HCT116 (cell line): ENCODE measurements at regions not wholly inside any gene's neighbourhood (a gene's known extent, or its start where the extent isn't known, plus 50 kb on each side); places are given as distances from the start of the nearest gene placed in this dataset.

ENCODE experiments used
- ATAC-seq: fragments of 200-7000 bp; cut with Tn5 transposase; 2 replicates; pipeline ENCODE4 v1.9.1; 2020; ENCODE audit warnings: mild to moderate bottlenecking, moderate library complexity
- BruUV-seq: library from RNA; stranded (reverse); fragments of 400-500 nt; replicated peaks from 2 replicates; lab custom pipeline; 2021; lab: Mats Ljungman, UMichigan
- CTCF ChIA-PET: fragments of 300-600 bp; sonication (Branson Sonifier 250); formaldehyde crosslinking; loops from one replicate; lab custom pipeline; 2021; ENCODE audit warnings: antibody characterized with exemption; lab: Charles Lee
- POLR2A ChIA-PET: fragments of 300-600, 350-600 bp; sonication (Branson Sonifier 250); formaldehyde crosslinking; loops from one replicate; lab custom pipeline; 2021; ENCODE audit warnings: antibody characterized with exemption; lab: Charles Lee
- RAD21 ChIA-PET, 2 experiments: fragments of 300-600 bp; sonication (Branson Sonifier 250); formaldehyde crosslinking; loops; one replicate each; lab custom pipeline; 2023; ENCODE audit warnings: low total read pairs in 2 of 2; ENCODE audit not compliant: uncharacterized antibody in 2 of 2, unreplicated experiment in 2 of 2, low non-redundant PET in 1 of 2; lab: Charles Lee
- DNase-seq: peaks from one replicate; pipeline ENCODE4 v3.0.0-alpha.2; 2010; ENCODE audit warnings: low read depth, low spot score
- H2AFZ ChIP-seq: fragments of 200-600 bp; shearing (Covaris generic), sonication (generic); 2 replicates; pipeline ENCODE4 v1.6.1; 2017; ENCODE audit warnings: low read depth, mixed run types, mixed read lengths, antibody characterized with exemption, low read length; ENCODE audit not compliant: poor library complexity, severe bottlenecking
- H3K27ac ChIP-seq: 2 replicates; pipeline ENCODE4 v1.5.1; 2012; ENCODE audit warnings: low read depth, low read length
- H3K27me3 ChIP-seq: fragments of 200-600 bp; sonication (generic); 2 replicates; pipeline ENCODE4 v1.6.1; 2016; ENCODE audit warnings: mixed run types, low read length, mixed read lengths; ENCODE audit not compliant: insufficient read depth
- H3K36me3 ChIP-seq, 2 experiments: fragments of 200-500 bp in 1 of 2; fragments of 200-600 bp in 1 of 2; sonication (Bioruptor generic) in 1 of 2; sonication (generic) in 1 of 2; 2 replicates each; pipeline versions ENCODE4 v1.5.1 to v1.6.1; 2014 to 2016; ENCODE audit warnings: low read length in 2 of 2, inconsistent platforms in 1 of 2, mixed read lengths in 1 of 2, mixed run types in 1 of 2; ENCODE audit not compliant: insufficient read depth in 2 of 2, control insufficient read depth in 1 of 2
- H3K4me1 ChIP-seq, 2 experiments: fragments of 200-600 bp in 1 of 2; sonication (generic) in 1 of 2; 2 replicates each; pipeline versions ENCODE4 v1.5.1 to v1.6.1; 2012 to 2017; ENCODE audit warnings: low read length in 2 of 2, inconsistent platforms in 1 of 2, mild to moderate bottlenecking in 1 of 2, mixed read lengths in 1 of 2, mixed run types in 1 of 2, moderate library complexity in 1 of 2; ENCODE audit not compliant: insufficient read depth in 2 of 2, control insufficient read depth in 1 of 2
- H3K4me2 ChIP-seq: fragments of 200-600 bp; sonication (generic); 2 replicates; pipeline ENCODE4 v1.6.1; 2017; ENCODE audit warnings: mixed run types, low read length, mixed read lengths
- H3K4me3 ChIP-seq, 2 experiments: fragments of 200-600 bp in 1 of 2; sonication (generic) in 1 of 2; replicated peaks in 1 of 2; 2 replicates each; pipeline ENCODE4 v1.5.1; 2011 to 2016; ENCODE audit warnings: low read length in 2 of 2, control low read depth in 1 of 2, low read depth in 1 of 2, mild to moderate bottlenecking in 1 of 2, mixed read lengths in 1 of 2, mixed run types in 1 of 2
- H3K79me2 ChIP-seq: fragments of 200-600 bp; sonication (generic); 2 replicates; pipeline ENCODE4 v1.6.1; 2017; ENCODE audit warnings: mild to moderate bottlenecking, mixed run types, low read length, moderate library complexity, mixed read lengths; ENCODE audit not compliant: insufficient read depth
- H3K9ac ChIP-seq: fragments of 200-600 bp; sonication (generic); 2 replicates; pipeline ENCODE4 v1.6.1; 2016; ENCODE audit warnings: low read length, mixed read lengths
- H3K9me2 ChIP-seq: fragments of 200-600 bp; sonication (generic), shearing (Covaris generic); 2 replicates; pipeline ENCODE4 v1.6.1; 2017; ENCODE audit warnings: mixed run types, mild to moderate bottlenecking, moderate library complexity; ENCODE audit not compliant: insufficient read depth
- H3K9me3 ChIP-seq, 2 experiments: fragments of 200-500 bp in 1 of 2; fragments of 200-600 bp in 1 of 2; sonication (Bioruptor generic) in 1 of 2; sonication (generic) in 1 of 2; 2 replicates each; pipeline ENCODE4 v1.6.1; 2014 to 2017; ENCODE audit warnings: low read length in 2 of 2, mixed read lengths in 2 of 2, inconsistent platforms in 1 of 2, low read depth in 1 of 2, mild to moderate bottlenecking in 1 of 2, mixed run types in 1 of 2, moderate library complexity in 1 of 2; ENCODE audit not compliant: control insufficient read depth in 1 of 2, insufficient read depth in 1 of 2
- H4K20me1 ChIP-seq: fragments of 200-600 bp; sonication (generic), shearing (Covaris generic); 2 replicates; pipeline ENCODE4 v1.6.1; 2017; ENCODE audit warnings: mixed run types, mild to moderate bottlenecking, moderate library complexity; ENCODE audit not compliant: insufficient read depth
- ATF3 ChIP-seq: IDR thresholded peaks from 2 replicates; pipeline ENCODE4 v1.6.1; 2012
- CBX3 ChIP-seq: IDR thresholded peaks from 2 replicates; pipeline ENCODE4 v1.6.1; 2012; ENCODE audit warnings: low read depth
- CTCF ChIP-seq, 3 experiments: fragments of 200-600 bp in 1 of 3; sonication (generic) in 1 of 3; IDR thresholded peaks in 2 of 3; conservative IDR thresholded peaks in 1 of 3; 2 replicates each; pipeline ENCODE4 v1.5.1; 2012 to 2017; ENCODE audit warnings: low read depth in 2 of 3, low read length in 2 of 3, antibody characterized with exemption in 1 of 3, borderline replicate concordance in 1 of 3, control low read depth in 1 of 3, mild to moderate bottlenecking in 1 of 3, mixed read lengths in 1 of 3, mixed run types in 1 of 3, moderate library complexity in 1 of 3; ENCODE audit not compliant: insufficient read depth in 1 of 3
- EGR1 ChIP-seq: IDR thresholded peaks from 2 replicates; pipeline ENCODE4 v1.6.1; 2012; ENCODE audit warnings: low read depth
- ELF1 ChIP-seq: IDR thresholded peaks from 2 replicates; pipeline ENCODE4 v1.6.1; 2012; ENCODE audit warnings: low read depth, borderline replicate concordance
- EZH2 ChIP-seq: fragments of 200-600 bp; sonication (generic); IDR thresholded peaks from 2 replicates; pipeline ENCODE4 v1.6.1; 2017; ENCODE audit warnings: antibody characterized with exemption, mixed run types
- EZH2phosphoT487 ChIP-seq: fragments of 200-600 bp; IDR thresholded peaks from 2 replicates; pipeline ENCODE4 v1.6.1; 2018; ENCODE audit warnings: antibody characterized with exemption, borderline replicate concordance
- FOSL1 ChIP-seq: IDR thresholded peaks from 2 replicates; pipeline ENCODE4 v1.6.1; 2012; ENCODE audit warnings: low read depth
- JUND ChIP-seq: IDR thresholded peaks from 2 replicates; pipeline ENCODE4 v1.6.1; 2012
- MAX ChIP-seq: IDR thresholded peaks from 2 replicates; pipeline ENCODE4 v1.6.1; 2012
- POLR2AphosphoS5 ChIP-seq: IDR thresholded peaks from 2 replicates; pipeline ENCODE4 v1.6.1; 2011; ENCODE audit warnings: mild to moderate bottlenecking, low read depth, low read length, moderate library complexity
- RAD21 ChIP-seq: IDR thresholded peaks from 2 replicates; pipeline ENCODE4 v1.6.1; 2012; ENCODE audit warnings: low read depth, mild to moderate bottlenecking
- SP1 ChIP-seq: IDR thresholded peaks from 2 replicates; pipeline ENCODE4 v1.6.1; 2012; ENCODE audit warnings: low read depth
- SRF ChIP-seq: IDR thresholded peaks from 2 replicates; pipeline ENCODE4 v1.6.1; 2012; ENCODE audit warnings: low read depth
- TCF7L2 ChIP-seq: IDR thresholded peaks from 2 replicates; pipeline ENCODE4 v1.7.0; 2011; ENCODE audit warnings: borderline replicate concordance, inconsistent platforms; ENCODE audit not compliant: insufficient read depth, insufficient read length; ENCODE audit errors: extremely low read depth
- YY1 ChIP-seq: IDR thresholded peaks from 2 replicates; pipeline ENCODE4 v1.6.1; 2011; ENCODE audit warnings: low read length, low read depth, moderate library complexity, mild to moderate bottlenecking; ENCODE audit not compliant: insufficient replicate concordance; ENCODE audit errors: extremely low read depth
- ZBTB33 ChIP-seq: IDR thresholded peaks from 2 replicates; pipeline ENCODE4 v1.6.1; 2011; ENCODE audit warnings: mild to moderate bottlenecking, low read length, moderate library complexity; ENCODE audit not compliant: insufficient replicate concordance; ENCODE audit errors: extremely low read depth
- ZFX ChIP-seq: fragments of 450-650 bp; IDR thresholded peaks from 2 replicates; pipeline ENCODE4 v1.6.1; 2017
- ZNF274 ChIP-seq: fragments of 200-500 bp; sonication (Bioruptor generic); IDR thresholded peaks from 2 replicates; pipeline ENCODE4 v1.6.1; 2014; ENCODE audit warnings: mild to moderate bottlenecking, low read depth, low read length, inconsistent platforms
- intact Hi-C: fragments of 100-400 bp; cut with micrococcal nuclease; formaldehyde crosslinking; loops from 2 replicates; pipeline ENCODE4 v1.10.0; 2022

- no TSS peak for BruUV-seq
- Histone ChIP-seq H3K4me1 (no peaks in the 10 kb centered on the region), H3K4me2 (no peak overlapping the region), H3K9ac (no peak overlapping the region), H3K9me3 (peaks cover 0 to 38% of the 10 kb centered on the region in 2 experiments; a peak in 2 of 4 replicates), H2AFZ (no peak overlapping the region), H3K36me3 (no peaks in the 10 kb centered on the region), H3K79me2 (no peaks in the 10 kb centered on the region), H3K27ac (no peak overlapping the region), H3K4me3 (no peak overlapping the region), H4K20me1 (no peaks in the 10 kb centered on the region), H3K9me2 (no peaks in the 10 kb centered on the region), H3K27me3 (no peaks in the 10 kb centered on the region)
- intact Hi-C loops = no loop called here
- CTCF ChIA-PET = no interaction called here
- RAD21 ChIA-PET = no interaction called here
- ATAC-seq (no peak), DNase-seq (no peak)
- TF ChIP-seq ZFX (no peak), MAX (no peak), EZH2 (no peak), CBX3 (no peak), POLR2AphosphoS5 (no peak), FOSL1 (no peak), ATF3 (no peak), ELF1 (no peak), SP1 (no peak), EZH2phosphoT487 (no peak), EGR1 (no peak), SRF (no peak), CTCF (IDR thresholded peaks at IDR 0.05 in 2 of 3, conservative IDR thresholded peaks at IDR 0.05 in 1 of 3; ENCODE audit: borderline replicate concordance in 1 of 3, insufficient read depth in 1 of 3, low read depth in 2 of 3, low read length in 2 of 3) (no peak), TCF7L2 (no peak), ZNF274 (no peak), JUND (no peak), ZBTB33 (no peak), RAD21 (no peak), YY1 (no peak)
- POLR2A ChIA-PET = no interaction called here
Measured at GRCh38 chr4:58075724-58076123, 965.5 kb upstream of the IGFBP7 start.
